SK-MEL-5 (cell line): ENCODE measurements at regions not wholly inside any gene's neighbourhood (a gene's known extent, or its start where the extent isn't known, plus 50 kb on each side); places are given as distances from the start of the nearest gene placed in this dataset.

Source experiments
- DNase-seq: peaks from one replicate; pipeline ENCODE4 v3.0.0-alpha.2; 2016; ENCODE audit warnings: low read depth, low spot score
- in situ Hi-C: cut with HindIII; loops from 2 replicates; pipeline ENCODE4 v1.10.0; 2016; ENCODE audit warnings: low sequenced_read_pairs, high pct_unique_total_duplicates, low pct_unique_long_range_greater_than_20kb

GRCh38 chr2:125516496-125517109, 1139.4 kb upstream of the GYPC start:
- peak; percentile 54 for DNase-seq
- in situ Hi-C loops = no loop called here

GRCh38 chr2:125526093-125526492, 1129.9 kb upstream of the GYPC start:
- in situ Hi-C loops = no loop called here
- DNase-seq = no peak

- no peak for DNase-seq
- in situ Hi-C loops = no loop called here
Measured at GRCh38 chr2:125535089-125535488, 1120.9 kb upstream of the GYPC start.

- no peak for DNase-seq
- in situ Hi-C loops = no loop called here
Measured at GRCh38 chr2:125543968-125544514, 1111.9 kb upstream of the GYPC start.

GRCh38 chr2:125553768-125554167, 1102.2 kb upstream of the GYPC start:
- in situ Hi-C loops = no loop called here
- DNase-seq = no peak

- in situ Hi-C loops = no loop called here
- no peak for DNase-seq
Measured at GRCh38 chr2:125554956-125555355, 1101.0 kb upstream of the GYPC start.

- no peak for DNase-seq
- in situ Hi-C loops = no loop called here
Measured at GRCh38 chr2:125559186-125559585, 1096.8 kb upstream of the GYPC start.

- DNase-seq = no peak
- in situ Hi-C loops = no loop called here
Measured at GRCh38 chr2:125560855-125561254, 1095.1 kb upstream of the GYPC start.

GRCh38 chr2:125561302-125561701, 1094.7 kb upstream of the GYPC start:
- in situ Hi-C loops = no loop called here
- no peak for DNase-seq

GRCh38 chr2:125562924-125563323, 1093.0 kb upstream of the GYPC start:
- in situ Hi-C loops = no loop called here
- DNase-seq = no peak

GRCh38 chr2:125564471-125564870, 1091.5 kb upstream of the GYPC start:
- in situ Hi-C loops = no loop called here
- no peak for DNase-seq

GRCh38 chr2:125566422-125566821, 1089.5 kb upstream of the GYPC start:
- DNase-seq = no peak
- in situ Hi-C loops = no loop called here

- DNase-seq = no peak
- in situ Hi-C loops = no loop called here
Measured at GRCh38 chr2:125567100-125567499, 1088.9 kb upstream of the GYPC start.

- DNase-seq = no peak
- in situ Hi-C loops = no loop called here
Measured at GRCh38 chr2:125572660-125573059, 1083.3 kb upstream of the GYPC start.

- in situ Hi-C loops = no loop called here
- DNase-seq = no peak
Measured at GRCh38 chr2:125573432-125573831, 1082.5 kb upstream of the GYPC start.

GRCh38 chr2:125576558-125576957, 1079.4 kb upstream of the GYPC start:
- in situ Hi-C loops = no loop called here
- no peak for DNase-seq

GRCh38 chr2:125581557-125581956, 1074.4 kb upstream of the GYPC start:
- DNase-seq = no peak
- in situ Hi-C loops = no loop called here

GRCh38 chr2:125582516-125582915, 1073.4 kb upstream of the GYPC start:
- in situ Hi-C loops = no loop called here
- no peak for DNase-seq

- no peak for DNase-seq
- in situ Hi-C loops = no loop called here
Measured at GRCh38 chr2:125584732-125585131, 1071.2 kb upstream of the GYPC start.

GRCh38 chr2:125588780-125589179, 1067.2 kb upstream of the GYPC start:
- DNase-seq = no peak
- in situ Hi-C loops = no loop called here
